UCSD-AML1 (cell line): ENCODE measurements at regions not wholly inside any gene's neighbourhood (a gene's known extent, or its start where the extent isn't known, plus 50 kb on each side); places are given as distances from the start of the nearest gene placed in this dataset.
"Not testable (repeated sequence)": the region's sequence is repeated elsewhere in the genome, so short reads cannot be mapped to it uniquely, and the experiment has no call there.

Source experiments
- DNase-seq: peaks from one replicate; lab custom pipeline; 2025; ENCODE audit not compliant: unreplicated experiment; lab: John Stamatoyannopoulos, UW

DNA sequence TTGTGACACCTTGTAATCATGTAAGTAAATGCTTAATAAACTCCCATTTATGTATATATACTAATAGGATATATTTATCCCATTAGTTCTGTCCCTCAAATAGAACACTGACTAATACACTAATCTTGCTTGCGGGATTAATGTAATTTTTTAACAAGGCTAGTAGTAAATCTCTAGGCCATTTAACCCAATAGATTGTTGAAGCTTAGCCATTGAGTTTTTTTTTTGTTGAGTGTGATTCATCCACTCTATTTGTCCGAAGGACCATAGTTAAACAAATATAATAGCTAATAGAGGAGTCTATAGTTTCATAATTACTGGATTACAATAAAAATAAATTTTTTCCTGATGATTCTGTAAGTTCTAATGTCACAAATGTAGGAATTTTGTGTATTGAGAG lies 474.4 kb downstream of the CDH9 start:
- no peak for DNase-seq

DNA sequence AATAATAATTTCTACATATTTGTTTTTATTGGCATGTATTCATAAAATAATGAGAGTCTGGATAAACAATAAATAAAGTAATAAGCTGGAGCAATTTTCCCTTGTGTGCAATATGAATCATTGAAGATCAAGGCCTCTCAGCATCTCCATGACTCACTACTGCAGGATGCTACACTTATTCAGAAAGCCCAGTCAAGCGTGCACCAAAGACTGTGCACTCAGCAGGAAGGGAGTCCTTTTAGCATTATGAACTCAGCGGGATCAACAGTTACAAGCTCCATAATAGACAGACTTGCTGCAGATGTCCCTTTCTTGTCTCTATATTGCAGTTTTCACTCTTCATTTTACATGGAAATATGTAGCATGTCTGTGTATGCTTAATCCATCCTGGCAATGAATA lies 485.3 kb downstream of the CDH9 start:
- no peak for DNase-seq

DNA sequence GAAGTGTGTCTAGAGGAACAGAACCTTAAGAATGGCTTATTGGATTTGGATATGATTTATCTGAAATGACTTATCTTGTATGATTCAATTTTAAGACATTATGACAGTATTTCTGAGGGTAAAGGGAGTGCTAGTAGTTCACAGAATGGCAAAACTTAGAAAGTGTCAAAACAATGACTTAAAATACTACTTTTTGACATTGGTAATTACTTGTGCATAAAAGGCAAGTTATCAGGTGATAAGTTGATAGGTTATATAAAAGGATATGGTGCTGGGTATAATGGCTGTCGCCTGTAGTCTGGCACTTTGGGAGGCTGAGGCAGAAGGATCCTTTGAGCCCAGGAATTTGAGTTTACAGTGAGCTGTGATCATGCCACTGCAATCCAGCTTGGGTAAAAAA lies 494.4 kb downstream of the CDH9 start:
- DNase-seq = no peak

DNA sequence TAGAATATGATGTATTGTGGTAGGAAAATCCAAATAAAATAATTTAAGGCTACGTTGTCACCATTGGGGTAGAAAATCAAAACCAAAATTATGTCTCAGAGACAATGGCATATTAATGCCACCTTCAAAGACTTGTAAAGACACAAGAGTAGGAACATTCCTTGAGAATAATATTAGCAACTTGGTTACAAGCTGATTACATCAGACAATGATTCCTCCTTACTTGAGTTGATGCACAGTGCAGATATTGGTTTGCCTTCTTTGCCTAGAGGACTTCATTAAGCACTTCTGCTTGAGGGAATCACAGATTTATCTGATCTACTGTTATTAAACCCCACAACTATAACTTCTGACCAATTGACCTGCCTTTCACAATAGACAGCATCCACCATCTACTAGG lies 500.2 kb downstream of the CDH9 start:
- no peak for DNase-seq

DNA sequence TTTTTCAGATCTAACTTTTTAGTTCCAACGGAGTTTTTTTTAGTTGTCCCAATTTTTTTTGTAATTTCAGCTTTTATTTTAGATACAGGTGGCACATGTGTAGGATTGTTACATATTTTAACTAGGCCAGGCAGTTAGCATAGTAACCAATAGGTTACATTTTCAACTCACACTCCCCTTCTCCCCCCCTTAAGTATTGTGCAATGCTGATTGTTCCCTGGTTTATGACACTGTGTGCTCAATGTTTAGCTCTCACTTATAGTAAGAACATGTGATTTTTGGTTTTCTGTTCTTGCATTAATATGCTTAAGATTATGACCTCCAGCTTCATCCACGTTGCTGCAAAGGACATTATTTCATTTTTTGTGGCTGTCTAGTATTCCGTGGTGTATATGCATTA lies 503.2 kb downstream of the CDH9 start:
- DNase-seq = no peak

DNA sequence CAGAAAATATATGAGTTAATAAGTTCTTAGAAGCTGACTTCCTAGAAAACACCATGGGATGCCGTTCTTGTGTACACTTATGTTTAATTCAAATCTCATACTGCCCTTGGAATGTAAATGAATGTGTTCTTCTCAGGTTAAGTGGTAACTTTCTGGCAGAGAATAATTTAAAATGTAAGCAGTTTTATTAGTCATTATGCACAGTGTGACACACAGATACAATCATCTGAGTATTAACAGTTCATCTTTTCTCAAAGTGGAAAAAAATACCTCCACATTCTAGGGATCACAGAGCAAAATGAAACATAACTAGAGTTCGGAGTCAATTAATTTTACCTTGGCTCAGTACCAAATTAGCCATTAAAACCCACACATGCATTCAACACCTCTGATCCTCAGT lies 508.1 kb downstream of the CDH9 start:
- DNase-seq = no peak

DNA sequence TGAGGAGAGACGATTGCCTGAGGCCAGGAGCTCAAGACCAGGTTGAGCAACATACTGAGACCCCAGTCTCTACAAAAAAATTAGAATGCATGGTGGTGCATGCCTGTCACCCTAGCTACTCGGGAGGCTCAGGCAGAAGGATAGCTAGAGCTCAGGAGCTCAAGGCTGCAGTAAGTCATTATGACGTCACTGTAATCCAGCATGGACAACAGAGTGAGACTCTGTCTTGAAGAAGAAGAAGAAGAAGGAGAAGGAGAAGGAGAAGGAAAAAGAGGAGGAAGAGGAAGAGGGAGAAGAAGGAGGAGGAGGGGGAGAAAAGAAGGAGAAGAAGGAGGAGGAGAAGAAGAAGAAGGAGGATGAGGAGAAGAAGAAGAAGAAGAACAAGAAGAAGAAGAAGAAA lies 519.1 kb downstream of the CDH9 start:
- DNase-seq = no peak

DNA sequence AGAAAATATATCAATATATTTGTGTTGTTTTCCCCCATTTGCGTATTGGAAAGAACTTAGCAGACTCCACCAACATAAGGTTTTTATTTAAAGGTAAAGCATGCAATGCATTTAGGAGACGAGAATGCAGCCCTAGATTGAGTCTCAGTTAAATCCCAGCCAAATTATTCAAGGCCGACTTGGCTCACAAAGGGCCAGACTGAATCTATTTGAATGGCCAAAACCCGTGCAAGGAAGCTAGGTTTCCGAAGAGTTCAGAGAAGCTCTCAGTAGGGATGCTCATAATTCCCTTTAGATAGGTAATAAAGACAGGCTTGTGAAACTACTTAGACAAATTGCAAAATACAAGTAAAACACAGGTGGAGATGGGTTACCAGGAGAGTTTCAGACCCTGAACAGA lies 520.3 kb downstream of the CDH9 start:
- no peak for DNase-seq

DNA sequence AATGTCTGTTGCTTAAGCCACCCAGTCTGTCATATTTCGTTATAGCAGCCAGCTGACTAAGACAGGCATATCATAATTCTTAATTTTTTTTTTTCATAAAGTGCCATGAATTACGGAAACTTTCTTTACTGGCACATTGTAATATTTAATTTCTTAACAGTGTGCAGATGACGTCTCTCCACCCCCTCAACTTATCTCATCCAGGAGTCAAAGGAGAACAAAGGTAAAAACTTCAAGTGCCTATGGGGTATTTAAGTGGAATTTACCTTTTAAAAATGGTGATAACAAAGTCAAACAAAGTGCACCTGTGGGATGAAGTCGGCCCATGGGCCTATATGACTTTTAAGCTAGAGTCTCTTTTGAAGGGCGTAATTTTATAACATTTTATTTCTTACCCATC lies 539.4 kb downstream of the CDH9 start:
- no peak for DNase-seq

DNA sequence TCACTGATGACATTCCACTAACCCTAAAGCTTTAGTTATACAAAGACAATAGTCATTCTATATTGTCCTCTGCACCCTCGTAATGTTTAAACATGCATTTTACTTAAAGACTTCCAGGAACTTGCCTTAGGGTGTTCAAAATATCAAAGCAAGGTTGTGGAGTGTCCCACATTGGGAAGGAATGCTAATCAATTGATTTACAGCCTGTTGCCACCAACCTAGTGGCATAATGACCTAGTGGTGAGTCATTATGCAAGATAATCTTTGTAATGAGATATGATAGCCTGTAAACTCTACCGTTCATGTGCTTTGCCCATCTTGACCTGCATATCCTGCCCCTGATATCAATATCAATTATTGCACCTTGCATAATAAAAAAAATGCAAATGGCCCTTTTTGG lies 542.9 kb downstream of the CDH9 start:
- no peak for DNase-seq

DNA sequence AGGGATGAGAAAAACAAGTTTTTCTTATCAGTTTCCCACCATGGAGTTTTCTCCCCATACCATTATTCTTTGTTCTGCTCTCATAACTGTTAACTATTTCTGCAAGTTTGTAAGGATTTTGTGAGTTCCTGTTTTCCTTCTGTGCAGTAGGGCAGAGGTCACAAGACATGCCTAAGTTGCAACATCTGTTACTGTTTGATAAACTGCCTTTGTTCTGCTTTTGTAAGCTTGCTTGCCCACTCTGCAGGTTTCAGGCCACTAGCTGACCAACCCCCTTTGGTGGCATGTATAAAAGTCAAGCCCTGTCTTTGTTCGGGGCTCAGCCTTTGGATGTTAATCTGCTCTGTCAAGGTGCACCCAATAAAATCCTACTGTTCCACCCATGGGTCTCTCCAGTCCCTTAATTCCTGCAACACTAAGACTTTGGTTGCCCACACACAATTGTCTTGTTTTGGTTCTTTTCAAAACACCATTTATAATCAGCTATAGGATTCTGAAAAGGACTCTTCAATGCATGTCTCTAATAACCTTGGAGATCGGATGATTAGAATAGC lies 545.4 kb downstream of the CDH9 start:
- DNase-seq = no peak

DNA sequence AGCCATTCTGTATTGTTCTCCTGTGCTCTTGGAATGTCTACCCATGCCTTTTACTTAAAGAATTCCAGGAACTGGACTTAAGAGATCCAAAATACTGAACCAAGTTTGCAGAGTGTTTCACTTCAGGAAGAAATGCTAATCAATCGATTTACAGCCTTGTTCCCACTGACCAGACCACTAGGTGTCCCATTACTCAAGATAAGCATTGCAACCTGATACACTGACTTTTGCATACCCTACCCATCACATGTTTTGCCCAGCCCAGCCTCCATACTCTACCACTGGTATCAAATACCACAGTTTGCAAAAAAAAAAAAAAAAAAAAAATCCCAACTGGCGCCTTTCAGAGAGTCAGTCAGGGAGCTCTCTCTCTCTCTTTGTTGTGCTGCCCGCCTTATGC lies 550.8 kb downstream of the CDH9 start:
- DNase-seq = no peak

DNA sequence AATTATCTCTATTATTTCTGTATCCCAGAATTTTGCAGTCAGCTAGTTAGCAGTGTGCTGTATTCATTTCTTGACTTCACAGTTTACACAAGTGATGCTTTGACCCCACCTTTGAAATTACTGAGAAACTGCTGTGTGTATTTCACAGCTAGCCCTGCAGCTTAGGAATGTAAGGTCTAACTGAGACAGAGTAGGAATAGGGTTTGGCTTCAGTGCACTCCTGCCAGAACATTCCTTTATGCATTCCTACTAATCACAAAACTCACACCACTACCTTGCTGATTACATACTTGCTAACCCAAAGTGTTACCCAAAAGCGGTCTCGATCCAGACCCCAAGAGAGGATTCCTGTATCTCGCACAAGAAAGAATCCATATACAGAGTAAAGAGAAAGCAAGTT lies 551.8 kb downstream of the CDH9 start:
- DNase-seq = no peak

DNA sequence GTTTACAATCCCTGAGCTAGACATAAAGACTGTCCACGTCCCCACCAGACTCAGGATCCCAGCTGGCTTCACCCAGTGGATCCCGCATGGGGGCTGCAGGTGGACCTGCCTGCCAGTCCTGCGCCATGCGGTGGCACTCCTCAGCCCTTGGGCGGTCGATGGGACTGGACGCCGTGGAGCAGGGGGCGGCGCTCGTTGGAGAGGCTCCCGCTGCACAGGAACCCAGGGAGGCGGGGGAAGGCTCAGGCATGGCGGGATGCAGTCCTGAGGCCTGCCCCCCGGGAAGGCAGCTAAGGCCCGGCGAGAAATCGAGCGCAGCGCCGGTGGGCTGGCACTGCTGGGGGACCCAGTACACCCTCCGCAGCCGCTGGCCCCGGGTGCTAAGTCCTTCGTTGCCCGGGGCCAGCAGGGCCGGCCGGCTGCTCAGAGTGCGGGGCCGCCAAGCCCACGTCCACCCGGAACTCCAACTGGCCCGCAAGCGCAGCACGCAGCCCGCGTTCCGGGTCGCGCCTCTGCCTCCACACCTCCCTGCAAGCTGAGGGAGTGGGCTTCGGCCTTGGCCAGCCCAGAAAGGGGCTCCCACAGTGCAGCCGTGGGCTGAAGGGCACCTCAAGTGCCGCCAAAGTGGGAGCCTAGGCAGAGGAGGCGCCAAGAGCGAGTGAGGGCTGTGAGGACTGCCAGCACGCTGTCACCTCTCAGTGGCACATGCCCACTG lies 553.1 kb downstream of the CDH9 start:
- not testable (repeated sequence) for DNase-seq

DNA sequence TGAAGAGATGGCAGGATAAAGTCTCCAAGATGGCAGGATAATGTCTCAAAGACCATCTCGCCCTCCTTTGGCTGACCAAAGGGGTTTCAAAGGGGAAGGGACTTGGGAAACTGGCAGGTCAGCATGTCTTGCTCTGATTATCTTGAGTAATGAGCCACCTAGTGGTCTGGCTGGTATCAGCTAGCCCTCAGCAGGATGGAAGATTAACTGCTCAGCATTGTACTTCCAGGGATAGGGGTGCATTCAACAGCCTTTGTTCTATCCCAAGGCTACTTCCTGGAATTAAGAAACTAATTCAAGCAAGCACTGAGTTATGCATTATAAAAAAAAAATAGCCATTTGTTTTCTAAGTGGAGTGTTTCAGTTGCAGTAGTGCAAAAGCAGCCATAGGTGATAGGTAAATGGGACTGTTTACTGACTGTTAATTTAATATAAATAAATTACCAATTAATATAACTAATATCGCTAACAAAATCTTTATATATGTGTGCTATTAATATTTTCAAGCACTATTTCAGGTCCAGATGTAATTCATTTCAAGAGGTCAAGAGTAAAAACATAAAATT lies 555.5 kb downstream of the CDH9 start:
- DNase-seq = peak; percentile 9

DNA sequence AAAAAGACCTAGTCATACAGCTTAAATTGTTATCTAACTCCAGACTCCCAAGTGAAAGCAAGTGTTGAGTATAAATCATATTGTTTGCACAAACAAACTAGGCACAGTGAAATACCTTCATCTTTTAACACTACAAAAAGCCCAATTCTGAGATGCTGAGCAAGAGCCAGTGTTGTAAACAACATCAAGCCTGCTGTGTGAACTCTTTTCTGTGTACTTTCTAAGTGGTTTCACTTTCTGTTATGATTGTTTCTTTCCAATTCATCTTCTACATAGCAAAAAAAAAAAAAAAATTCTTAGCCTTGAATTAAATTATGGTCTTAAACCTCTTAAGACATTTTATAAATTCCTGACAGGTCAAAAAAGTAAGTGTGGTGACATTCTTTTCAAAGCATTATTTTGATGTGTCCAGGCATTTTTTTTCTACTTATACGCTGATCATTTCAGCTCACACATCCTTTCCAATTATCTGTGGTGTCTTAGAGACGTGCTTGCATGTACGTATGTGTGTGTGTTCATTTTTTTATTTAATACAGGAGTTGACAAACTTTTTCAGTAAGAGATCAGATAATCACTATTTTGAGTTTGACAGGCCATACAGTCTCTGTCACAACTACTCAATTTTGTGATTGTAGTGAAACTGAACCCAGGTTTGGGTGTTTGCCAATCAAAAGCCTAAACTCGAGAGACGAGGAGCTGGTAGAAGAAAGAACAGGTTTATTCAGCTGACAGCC lies 556.1 kb downstream of the CDH9 start:
- DNase-seq = no peak

DNA sequence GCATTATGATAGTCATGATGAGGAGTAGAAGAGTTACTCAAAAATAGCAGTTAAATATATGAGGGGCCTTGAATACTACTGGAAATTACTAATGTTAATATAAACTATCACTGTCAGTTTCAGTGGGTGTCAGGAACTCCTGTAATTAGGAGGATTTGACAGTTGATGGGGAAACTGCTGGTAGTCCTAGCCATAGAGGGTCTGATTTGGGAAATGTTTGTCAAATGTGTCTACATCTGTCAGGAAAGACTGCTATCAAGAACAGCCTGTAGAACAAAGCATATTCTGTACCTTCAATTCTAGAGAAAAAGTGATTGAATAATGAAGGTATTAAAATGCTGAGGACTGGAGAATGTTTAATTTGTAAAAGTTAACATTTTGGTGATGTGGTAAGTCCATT lies 567.9 kb downstream of the CDH9 start:
- DNase-seq = no peak

DNA sequence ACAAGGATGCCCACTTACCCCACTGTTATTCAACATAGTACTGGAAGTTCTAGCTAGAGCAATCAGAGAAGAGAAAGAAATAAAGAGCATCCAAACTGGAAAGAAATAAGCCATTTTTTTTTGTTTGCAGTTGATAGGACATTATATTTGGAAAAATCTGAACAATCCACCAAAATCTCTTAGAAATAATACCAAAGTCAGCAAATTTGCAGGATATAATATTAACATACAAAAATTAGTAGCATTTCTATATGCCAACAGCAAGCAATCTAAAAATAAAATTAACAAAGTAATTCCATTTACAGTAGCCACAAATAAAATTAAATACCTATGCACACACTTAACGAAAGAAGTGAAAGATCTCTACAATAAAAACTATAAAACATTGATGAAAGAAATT lies 599.3 kb downstream of the CDH9 start:
- DNase-seq = no peak

DNA sequence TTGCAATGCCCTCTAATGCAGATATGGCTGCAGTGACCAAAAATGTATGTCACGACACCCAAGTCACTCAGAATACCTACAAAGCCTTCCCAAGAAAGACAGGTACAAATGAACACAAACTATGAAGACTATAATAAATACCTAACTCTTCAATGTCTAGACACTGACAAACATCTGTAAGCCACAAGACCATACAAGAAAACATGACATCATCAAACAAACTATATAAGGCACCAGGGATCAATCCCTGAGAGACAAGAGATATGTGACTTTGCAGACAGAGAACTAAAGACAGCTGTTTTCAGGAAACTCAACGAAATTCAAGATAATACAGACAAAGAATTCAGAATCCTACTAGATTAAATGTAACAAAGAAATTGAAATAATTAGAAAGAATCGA lies 603.7 kb downstream of the CDH9 start:
- DNase-seq = no peak

DNA sequence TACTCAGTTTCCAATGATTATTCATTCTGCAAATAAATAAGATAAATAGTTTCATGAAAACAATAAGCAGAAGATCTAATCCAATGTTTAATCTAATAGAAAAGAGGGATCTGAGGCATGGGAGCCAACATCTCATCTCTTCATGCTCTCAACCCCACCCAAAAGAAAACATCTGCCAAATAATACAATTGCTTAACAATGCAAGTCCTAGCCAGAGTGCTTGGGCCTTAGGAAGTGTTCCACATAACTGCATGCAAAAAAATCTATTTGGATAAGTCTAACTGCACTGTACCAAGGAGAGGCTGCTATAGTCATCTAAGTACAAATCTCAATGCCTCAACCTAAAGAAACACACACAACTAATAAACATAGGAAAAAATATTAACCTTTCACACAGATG lies 606.0 kb downstream of the CDH9 start:
- no peak for DNase-seq

DNA sequence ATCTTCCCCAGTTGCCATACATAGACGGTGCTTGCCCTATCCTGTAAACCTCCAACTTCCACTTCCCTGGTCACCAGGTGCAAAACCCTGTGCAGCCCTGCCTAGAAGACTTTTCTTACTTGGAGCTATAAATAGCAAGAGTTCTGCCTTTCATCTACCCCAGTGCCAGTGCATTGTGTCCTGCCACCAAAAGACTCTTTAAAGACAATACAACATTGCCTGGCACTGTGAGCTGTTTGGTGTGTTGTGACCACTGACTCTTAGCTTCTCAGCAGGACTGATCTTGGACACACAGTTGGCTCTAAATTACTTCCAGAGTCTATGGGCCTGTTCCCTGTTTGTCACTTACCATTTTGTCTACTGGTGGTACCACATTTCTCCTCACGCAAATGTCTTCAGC lies 608.1 kb downstream of the CDH9 start:
- DNase-seq = no peak

DNA sequence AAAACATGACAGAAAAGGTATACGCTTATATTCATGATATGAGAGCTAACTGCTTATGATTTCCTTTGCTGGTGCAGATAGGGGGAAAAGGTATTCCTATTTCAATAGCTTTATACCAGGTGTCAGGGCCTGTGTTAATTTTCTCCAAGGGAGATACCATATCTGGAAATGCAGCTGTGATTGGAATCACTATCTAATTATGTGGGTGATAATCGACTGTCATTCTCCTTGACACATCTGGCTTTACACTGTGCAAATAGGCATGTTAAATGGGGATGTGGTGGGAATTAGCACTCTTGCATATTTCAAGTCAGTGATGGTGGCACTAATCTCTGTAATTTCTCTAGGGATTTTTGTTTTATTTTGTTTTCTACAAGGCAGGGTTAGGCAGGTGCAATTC lies 611.1 kb downstream of the CDH9 start:
- DNase-seq = no peak
